Right lobe of liver (tissue), 4 donors: ENCODE measurements at regions not wholly inside any gene's neighbourhood (a gene's known extent, or its start where the extent isn't known, plus 50 kb on each side); places are given as distances from the start of the nearest gene placed in this dataset.

ENCODE experiments used
- CTCF ChIP-seq, 4 donors: fragments of 200-600 bp in 3 of 4; fragments of 450-650 bp in 1 of 4; IDR thresholded peaks; one replicate each; pipeline versions ENCODE4 v1.5.1 to v1.8.0; 2016 to 2022; ENCODE audit warnings: antibody characterized with exemption in 4 of 4, mild to moderate bottlenecking in 2 of 4
- POLR2A ChIP-seq: fragments of 450-650 bp; IDR thresholded peaks from one replicate; pipeline ENCODE4 v1.6.1; 2017; ENCODE audit warnings: antibody characterized with exemption, mild to moderate bottlenecking
- donor health status: DM: no; HTN: no; CAD: no.
- donor health status: DM: no; HTN: no; CAD: no.
- donor health status: DM: no; HTN: yes; CAD: no.

GRCh38 chr1:222373216-222373615, 174.7 kb downstream of the HHIPL2 start:
- TF ChIP-seq POLR2A (no peak), CTCF (IDR thresholded peaks at IDR 0.05) (no peak)
